ENCODE measurements at regions not wholly inside any gene's neighbourhood (a gene's known extent, or its start where the extent isn't known, plus 50 kb on each side); places are given as distances from the start of the nearest gene placed in this dataset.

GRCh38 chr1:81695741-81696140, 105.0 kb upstream of the ADGRL2 start:
- DNase-seq: no peak

DNA sequence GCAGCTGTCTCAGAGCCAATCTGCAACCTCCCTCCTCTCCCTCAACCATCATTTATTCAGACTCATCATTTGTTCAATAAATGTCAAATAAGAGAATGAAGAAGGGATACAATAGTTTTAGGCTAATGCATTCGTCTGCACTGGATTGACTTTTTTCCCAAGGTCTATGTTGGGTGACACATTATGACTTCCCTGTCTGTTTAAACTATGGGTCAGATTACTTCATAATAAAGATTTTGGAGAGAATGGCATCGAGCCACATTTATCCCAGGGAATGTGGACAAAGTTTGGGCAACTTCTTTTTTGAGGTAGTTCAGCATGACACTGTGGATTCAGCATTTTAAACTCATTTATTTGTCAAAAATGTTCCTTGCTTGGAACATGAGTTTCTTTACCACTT, 107.4 kb upstream of the ADGRL2 start:
- DNase-seq: no peak

- DNase-seq: no peak
These were observed 109.9 kb upstream of the ADGRL2 start for GRCh38 chr1:81690676-81691453.

DNA sequence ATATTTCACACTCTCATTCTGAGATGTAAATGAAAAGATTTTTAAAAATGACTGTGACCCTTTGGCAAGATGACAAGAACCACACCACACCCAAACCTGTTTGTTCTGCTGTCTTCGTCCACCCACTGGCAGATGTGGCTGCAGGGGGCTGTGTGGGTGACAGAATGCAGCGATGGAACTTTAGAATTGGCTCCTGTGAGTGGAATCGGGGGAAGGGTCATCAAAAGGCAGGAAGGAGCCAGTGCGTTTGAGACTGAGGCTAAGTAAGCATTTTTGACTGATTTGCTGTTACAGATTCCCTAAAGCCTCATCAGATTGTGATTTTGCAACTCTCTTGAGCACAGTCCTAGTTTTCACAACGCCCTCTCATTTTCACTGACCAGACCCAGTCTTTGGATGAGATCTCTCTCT, 111.2 kb upstream of the ADGRL2 start:
- DNase-seq: no peak

GRCh38 chr1:81682490-81682889, 118.2 kb upstream of the ADGRL2 start:
- DNase-seq: no peak

DNA sequence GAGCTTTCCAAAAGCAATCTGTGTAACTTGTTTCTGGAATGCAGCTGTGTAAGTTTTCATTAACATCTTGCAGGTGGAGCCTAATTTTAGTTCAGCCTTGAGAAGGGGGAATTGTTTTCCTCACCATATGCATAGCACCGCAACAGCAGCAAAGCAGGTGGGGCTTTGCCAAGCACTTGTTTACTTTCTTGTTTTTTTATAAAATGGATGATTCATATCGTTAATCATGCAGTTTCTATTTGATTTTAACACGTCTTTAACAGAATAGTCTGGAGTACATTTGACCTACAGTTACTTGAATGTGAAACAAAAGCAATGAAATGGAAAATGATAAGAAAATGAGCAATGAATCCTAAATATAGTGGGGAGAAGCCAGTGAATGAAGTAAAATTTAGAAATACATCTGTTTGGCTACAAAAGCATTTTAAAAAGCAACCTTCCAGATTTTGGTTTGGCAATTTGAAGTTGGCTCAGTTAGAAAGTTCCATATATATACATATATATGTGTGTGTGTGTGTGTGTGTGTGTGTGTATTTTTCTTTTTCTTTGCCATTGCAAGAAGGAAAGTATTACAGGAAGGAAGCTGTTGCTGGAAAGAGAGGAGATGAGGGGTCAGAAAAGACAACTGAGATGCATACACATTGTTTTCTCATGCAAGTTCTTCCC, 119.0 kb upstream of the ADGRL2 start:
- DNase-seq: no peak

GRCh38 chr1:81681114-81681513, 119.6 kb upstream of the ADGRL2 start:
- DNase-seq: no peak

- DNase-seq: no peak
These were observed 120.8 kb upstream of the ADGRL2 start for GRCh38 chr1:81679942-81680341.

- no peak for DNase-seq
These were observed 122.0 kb upstream of the ADGRL2 start for GRCh38 chr1:81678779-81679178.

DNA sequence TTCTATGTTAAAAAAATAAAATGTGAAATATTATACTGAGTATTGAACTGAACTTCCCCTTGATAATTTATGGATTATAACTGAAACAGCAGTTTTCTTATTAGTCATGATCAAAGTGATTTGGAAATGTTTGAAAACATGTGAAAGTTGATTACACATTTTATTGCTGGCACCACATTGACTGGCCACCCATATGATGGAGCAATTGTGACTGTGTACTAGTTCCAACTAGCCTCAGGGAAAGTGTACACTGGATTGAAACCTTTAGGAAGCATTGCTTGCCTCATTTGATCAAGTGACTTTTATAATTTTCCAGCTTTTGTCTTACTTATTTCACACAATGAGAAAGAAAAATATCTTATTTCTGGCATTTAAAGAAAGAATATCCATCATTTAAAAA, 128.0 kb upstream of the ADGRL2 start:
- DNase-seq: no peak

DNA sequence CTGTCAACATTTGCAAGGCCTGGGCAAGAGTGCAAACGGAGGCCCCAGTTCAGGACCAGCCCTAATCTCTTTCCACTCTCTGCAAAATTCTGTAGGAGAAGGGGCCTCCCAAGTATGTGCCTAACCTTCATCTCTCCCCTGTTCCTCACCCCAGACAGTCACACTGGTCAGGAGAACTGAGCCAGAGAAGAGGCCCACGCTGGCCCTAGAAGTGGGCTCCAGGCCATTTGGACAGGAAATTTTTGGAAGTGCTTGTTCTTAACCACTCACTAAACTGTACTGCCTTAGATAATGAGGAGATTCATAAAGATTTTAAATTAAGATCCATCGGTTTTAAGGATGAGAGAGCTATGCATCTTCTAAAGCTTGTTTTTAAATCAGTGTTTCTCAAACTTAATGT, 129.7 kb upstream of the ADGRL2 start:
- DNase-seq: no peak

DNA sequence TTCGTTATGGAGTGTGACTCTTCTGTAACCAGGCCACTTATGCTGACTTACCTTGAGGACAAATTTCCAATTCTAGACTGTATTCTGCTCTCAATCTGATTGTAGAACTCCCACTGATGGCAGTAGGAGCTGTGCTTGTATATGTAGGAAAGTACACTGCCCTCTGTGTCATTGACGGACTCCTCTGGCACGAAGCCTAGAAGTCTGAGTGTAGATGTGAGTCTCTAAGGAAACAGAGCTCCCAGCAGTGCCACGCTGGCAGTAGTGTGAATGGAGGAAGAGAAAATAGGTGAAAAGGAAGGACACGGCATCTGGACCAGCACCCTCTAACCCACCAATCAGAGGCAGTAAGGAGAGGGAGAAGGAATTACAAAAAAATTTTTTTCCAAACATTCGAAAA, 130.4 kb upstream of the ADGRL2 start:
- no peak for DNase-seq

DNA sequence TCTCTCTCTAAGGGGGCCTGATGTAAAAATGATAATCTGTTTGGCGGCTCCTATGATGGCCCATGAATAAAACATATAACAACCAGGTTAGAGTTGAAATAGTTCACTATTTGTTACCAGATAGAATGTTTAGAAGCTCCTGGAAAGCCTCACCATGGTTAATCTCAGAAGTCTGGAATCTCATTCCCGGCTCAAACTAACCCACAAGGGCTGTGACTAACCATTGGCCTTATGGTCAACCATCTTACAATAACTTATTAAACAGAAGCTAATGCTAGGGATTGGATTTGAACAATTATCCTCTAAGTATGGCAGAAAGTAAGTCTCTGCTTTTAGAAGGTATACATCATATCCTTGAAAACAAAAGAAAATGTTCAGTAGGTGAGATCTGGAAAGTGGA, 134.1 kb upstream of the ADGRL2 start:
- no peak for DNase-seq

DNA sequence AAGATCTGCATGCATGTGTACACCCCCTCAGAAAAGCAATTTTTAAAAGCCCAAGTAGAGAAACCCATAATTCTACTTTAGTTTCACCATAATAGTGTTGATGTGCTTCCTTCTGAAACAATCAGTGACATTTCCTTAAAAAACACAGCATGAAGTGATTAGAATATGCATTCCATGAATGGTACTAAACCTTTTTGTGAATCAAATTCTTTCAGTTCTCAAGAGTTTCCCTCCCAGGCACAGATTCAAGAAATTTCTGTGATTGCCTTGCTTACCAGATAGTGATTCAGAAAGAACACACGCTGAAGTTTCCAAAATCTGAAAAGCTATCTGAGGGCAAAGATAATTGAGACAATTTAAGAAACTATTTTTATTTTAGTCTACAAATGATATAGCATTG, 136.4 kb upstream of the ADGRL2 start:
- no peak for DNase-seq

DNA sequence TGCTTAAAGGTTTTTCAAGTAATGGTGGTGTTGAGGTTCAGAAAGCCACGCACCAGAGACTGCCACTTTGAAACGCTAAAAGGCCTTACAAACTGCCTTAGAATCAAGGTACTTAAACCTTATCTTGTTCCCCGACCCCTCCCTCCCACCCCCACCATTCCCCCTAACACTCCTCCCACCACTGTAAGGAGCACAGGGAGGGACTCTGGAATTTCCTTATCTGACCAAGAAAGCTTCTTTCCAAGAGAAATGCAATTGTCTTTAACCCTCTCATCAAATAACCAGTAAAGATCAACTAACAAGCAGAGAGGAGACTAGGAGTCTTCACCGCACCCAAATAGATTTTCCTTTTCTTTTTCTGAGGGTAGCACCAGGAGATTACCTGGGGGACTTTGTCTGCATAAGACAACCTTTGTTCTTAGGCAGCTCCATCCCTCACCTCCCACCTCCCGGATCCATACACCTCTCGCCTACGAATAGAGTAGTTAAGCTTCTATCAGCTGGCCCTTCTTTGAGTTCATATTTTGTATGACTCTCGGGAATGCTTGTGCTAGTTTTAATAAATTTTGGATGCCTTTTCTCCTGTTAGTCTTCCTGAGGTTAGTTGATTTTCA, 137.7 kb upstream of the ADGRL2 start:
- no peak for DNase-seq

DNA sequence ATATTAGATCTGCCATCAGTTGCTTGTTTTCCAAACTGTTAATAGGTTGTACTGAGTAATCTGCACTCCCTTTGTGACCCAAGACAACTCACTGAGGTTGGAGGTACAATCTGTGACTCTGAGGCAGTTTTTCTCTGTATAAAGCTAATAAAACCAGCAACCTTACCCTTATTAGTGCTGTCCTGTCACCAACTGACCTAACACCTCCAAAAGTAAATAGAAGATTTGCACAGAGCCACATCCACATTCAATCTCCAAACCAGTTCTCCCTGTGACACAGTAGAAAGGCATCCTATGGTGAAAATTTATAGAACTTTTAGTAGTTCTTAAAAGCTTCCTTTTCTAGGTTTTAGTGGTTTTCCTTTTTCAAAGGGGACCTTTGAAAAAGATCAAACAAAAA, 140.4 kb upstream of the ADGRL2 start:
- DNase-seq: no peak

DNA sequence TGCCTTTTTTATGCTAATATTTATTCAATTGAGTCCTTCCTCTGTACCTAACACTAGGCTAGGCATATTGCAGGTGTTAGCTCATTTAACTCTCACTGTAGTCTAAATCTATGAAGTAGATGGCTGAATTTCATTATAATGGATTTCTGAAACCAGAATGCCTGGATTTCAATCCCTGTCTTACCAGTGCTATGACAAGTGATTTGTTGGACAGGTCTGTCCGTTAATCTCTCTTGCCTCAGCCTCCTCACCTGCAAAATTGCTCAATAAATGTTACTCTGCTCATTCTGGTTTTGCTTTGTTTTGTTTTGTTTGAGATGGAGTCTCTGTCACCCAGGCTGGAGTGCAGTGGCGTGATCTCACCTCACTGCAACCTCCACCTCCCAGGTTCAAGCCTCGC, 146.1 kb upstream of the ADGRL2 start:
- DNase-seq: no peak

GRCh38 chr1:81654147-81654546, 146.6 kb upstream of the ADGRL2 start:
- DNase-seq: no peak

GRCh38 chr1:81650776-81651175, 150.0 kb upstream of the ADGRL2 start:
- no peak for DNase-seq

DNA sequence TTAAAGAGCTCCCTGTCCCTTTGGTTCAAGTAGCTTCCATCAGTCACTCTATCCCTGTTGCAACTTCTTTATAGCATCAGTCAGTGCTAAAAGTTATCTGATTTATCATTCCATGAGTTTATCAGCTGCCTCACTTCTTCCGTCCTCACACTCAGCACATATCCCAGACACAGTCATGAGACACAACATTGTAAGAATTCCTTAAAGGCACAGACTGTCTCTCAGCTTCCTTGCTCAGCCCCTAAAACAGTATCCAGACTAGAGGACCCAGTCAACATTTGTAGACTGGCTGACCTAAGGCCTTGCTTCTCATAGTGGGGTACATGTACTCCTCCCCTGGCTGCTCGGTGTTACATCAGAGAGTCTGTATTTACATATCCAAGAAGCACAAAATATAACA, 164.9 kb upstream of the ADGRL2 start:
- DNase-seq: no peak

- DNase-seq: no peak
These were observed 166.4 kb upstream of the ADGRL2 start for GRCh38 chr1:81634294-81634693.

DNA sequence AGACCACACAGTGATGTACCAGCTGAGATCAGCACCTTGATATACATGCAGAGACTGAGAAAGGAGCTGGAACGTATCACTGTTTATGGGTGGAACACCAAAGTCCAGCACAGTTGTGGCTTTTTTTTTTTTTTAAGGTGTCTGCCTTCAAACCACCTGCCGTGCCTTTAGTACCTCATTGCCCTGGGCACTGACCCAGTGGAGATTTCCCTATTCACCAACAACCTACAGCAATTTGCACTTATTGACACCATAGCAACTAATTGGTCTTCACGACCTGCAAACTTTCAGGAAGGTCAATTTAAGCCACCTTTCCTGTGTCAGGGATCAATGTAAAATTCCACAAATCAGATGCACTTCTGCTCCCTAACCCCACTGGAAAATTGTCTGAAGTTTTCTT, 181.6 kb upstream of the ADGRL2 start:
- no peak for DNase-seq

GRCh38 chr1:81618376-81618775, 182.4 kb upstream of the ADGRL2 start:
- DNase-seq: no peak

GRCh38 chr1:81617308-81617967, 183.3 kb upstream of the ADGRL2 start:
- DNase-seq: no peak
